Adrenal gland (tissue), 5 donors: ENCODE measurements at regions not wholly inside any gene's neighbourhood (a gene's known extent, or its start where the extent isn't known, plus 50 kb on each side); places are given as distances from the start of the nearest gene placed in this dataset.

Source experiments
- POLR2A ChIP-seq, 2 donors: fragments of 450-650 bp; IDR thresholded peaks; one replicate each; pipeline ENCODE4 v1.6.1; 2017; ENCODE audit warnings: antibody characterized with exemption in 2 of 2, mild to moderate bottlenecking in 2 of 2, moderate library complexity in 1 of 2
- TF ChIP-seq, protein P1 (sequence below), 6 experiments: fragments of 450-650 bp in 4 of 6; fragments of 200-600 bp in 2 of 6; sonication (generic) in 1 of 6; IDR thresholded peaks; 1 replicate in 5 of 6; 2 replicates in 1 of 6; pipeline versions ENCODE4 v1.5.1 to v1.8.0; 2016 to 2021; ENCODE audit warnings: antibody characterized with exemption in 6 of 6, mild to moderate bottlenecking in 2 of 6, moderate library complexity in 1 of 6
- donor health status: DM: no; HTN: no; CAD: no.

DNA sequence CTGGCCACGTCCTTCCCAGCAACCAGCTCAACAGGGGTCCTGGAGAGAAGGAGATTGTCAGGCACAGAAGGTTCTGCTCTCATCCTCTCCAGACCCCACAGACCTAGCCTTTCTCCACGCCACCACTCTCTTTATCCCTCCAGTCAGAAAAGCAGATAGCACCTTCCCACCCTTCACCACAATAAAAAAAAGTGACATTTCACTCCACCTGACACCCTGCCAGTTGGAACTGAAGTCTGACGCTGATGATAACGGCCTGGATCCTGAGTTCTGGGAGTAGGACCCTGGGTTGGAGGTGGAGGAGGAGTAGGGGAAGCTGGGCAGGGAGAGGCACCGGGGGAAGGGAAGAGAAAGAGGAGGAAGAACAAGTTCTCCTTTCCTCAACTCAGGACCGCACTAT is 127.5 kb upstream of the ANO1 start:
- no peak for TF ChIP-seq POLR2A (IDR thresholded peaks at IDR 0.05)
- TF ChIP-seq, protein P1, sequence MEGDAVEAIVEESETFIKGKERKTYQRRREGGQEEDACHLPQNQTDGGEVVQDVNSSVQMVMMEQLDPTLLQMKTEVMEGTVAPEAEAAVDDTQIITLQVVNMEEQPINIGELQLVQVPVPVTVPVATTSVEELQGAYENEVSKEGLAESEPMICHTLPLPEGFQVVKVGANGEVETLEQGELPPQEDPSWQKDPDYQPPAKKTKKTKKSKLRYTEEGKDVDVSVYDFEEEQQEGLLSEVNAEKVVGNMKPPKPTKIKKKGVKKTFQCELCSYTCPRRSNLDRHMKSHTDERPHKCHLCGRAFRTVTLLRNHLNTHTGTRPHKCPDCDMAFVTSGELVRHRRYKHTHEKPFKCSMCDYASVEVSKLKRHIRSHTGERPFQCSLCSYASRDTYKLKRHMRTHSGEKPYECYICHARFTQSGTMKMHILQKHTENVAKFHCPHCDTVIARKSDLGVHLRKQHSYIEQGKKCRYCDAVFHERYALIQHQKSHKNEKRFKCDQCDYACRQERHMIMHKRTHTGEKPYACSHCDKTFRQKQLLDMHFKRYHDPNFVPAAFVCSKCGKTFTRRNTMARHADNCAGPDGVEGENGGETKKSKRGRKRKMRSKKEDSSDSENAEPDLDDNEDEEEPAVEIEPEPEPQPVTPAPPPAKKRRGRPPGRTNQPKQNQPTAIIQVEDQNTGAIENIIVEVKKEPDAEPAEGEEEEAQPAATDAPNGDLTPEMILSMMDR (IDR thresholded peaks at IDR 0.05), result no peak
